Spleen (tissue), 11 donors: ENCODE measurements at regions not wholly inside any gene's neighbourhood (a gene's known extent, or its start where the extent isn't known, plus 50 kb on each side); places are given as distances from the start of the nearest gene placed in this dataset.
"Not testable (repeated sequence)": the region's sequence is repeated elsewhere in the genome, so short reads cannot be mapped to it uniquely, and the experiment has no call there.

ENCODE experiments used
- DNase-seq: peaks from one replicate; pipeline ENCODE4 v3.0.0-alpha.2; 2020
- H3K27ac ChIP-seq, 8 donors: fragments of 200-600 bp; sonication (generic) in 7 of 8; 1 replicate in 4 of 8; 2 replicates in 4 of 8; pipeline versions ENCODE4 v1.5.0 to v1.8.0; 2016 to 2021; ENCODE audit warnings: inconsistent platforms in 4 of 8, mild to moderate bottlenecking in 4 of 8, moderate library complexity in 1 of 8
- H3K27me3 ChIP-seq, 7 donors: fragments of 200-600 bp; sonication (generic) in 6 of 7; replicated peaks in 1 of 7; 1 replicate in 4 of 7; 2 replicates in 3 of 7; pipeline versions ENCODE4 v1.5.0 to v1.8.0; 2016 to 2021; ENCODE audit warnings: inconsistent platforms in 3 of 7, mild to moderate bottlenecking in 1 of 7
- H3K36me3 ChIP-seq, 6 donors: fragments of 200-600 bp; sonication (generic) in 5 of 6; 1 replicate in 4 of 6; 2 replicates in 2 of 6; pipeline versions ENCODE4 v1.5.0 to v1.8.0; 2016 to 2021; ENCODE audit warnings: inconsistent platforms in 2 of 6
- H3K4me1 ChIP-seq, 6 donors: fragments of 200-600 bp; sonication (generic) in 5 of 6; 1 replicate in 3 of 6; 2 replicates in 3 of 6; pipeline versions ENCODE4 v1.5.0 to v1.8.0; 2016 to 2021; ENCODE audit warnings: inconsistent platforms in 3 of 6
- H3K4me3 ChIP-seq, 8 donors: fragments of 200-600 bp; sonication (generic) in 7 of 8; 1 replicate in 4 of 8; 2 replicates in 4 of 8; pipeline versions ENCODE4 v1.5.0 to v1.8.0; 2016 to 2021; ENCODE audit warnings: inconsistent platforms in 4 of 8, mild to moderate bottlenecking in 4 of 8, moderate library complexity in 2 of 8
- H3K9me3 ChIP-seq, 8 donors: fragments of 200-600 bp; sonication (generic) in 7 of 8; 1 replicate in 4 of 8; 2 replicates in 4 of 8; pipeline versions ENCODE4 v1.5.0 to v1.8.0; 2016 to 2021; ENCODE audit warnings: inconsistent platforms in 4 of 8
- CTCF ChIP-seq, 11 experiments: fragments of 200-600 bp in 7 of 11; fragments of 450-650 bp in 4 of 11; sonication (generic) in 4 of 11; IDR thresholded peaks in 8 of 11; conservative IDR thresholded peaks in 3 of 11; 1 replicate in 7 of 11; 2 replicates in 4 of 11; pipeline versions ENCODE4 v1.4.0 to v1.8.0; 2016 to 2021; ENCODE audit warnings: antibody characterized with exemption in 11 of 11, inconsistent platforms in 4 of 11, mild to moderate bottlenecking in 1 of 11
- POLR2A ChIP-seq, 3 donors: fragments of 450-650 bp; IDR thresholded peaks; one replicate each; pipeline ENCODE4 v1.5.1; 2017; ENCODE audit warnings: antibody characterized with exemption in 3 of 3, mild to moderate bottlenecking in 1 of 3
- POLR2AphosphoS5 ChIP-seq, 3 donors: sonication (generic); formaldehyde crosslinking; IDR thresholded peaks; one replicate each; pipeline ENCODE4 v1.5.1; 2017; ENCODE audit warnings: antibody characterized with exemption in 3 of 3
- WGBS, 5 donors: extraction: QIAGEN DNeasy Blood & Tissue Kit in 3 of 5; methylation state at CpG; one replicate each; pipeline versions ENCODE4 v1.1.5 to v1.1.7; 2013 to 2018; 5-methylcytosine and 5-hydroxymethylcytosine counted together
- intact Hi-C: fragments of 100-400 bp; cut with DNase I; formaldehyde crosslinking; loops from one replicate; pipeline ENCODE4 v1.15.0; 2023; ENCODE audit warnings: low total_unique reads
- donor health status: healthy with polysubstance abuse.
- donor health status: DM: no; HTN: no; CAD: no; lungs with moderate emphysema.
- donor health status: DM: no; HTN: no; CAD: no.
- donor health status: Bipolar disorder and iron deficiency.
- donor health status: healthy.
- donor health status: DM: no; HTN: no; CAD: no.
- donor health status: DM: yes; HTN: yes; CAD: no.

GRCh38 chr6:144690666-144691065 lies 405.5 kb downstream of the UTRN start:
- Histone ChIP-seq H3K36me3 (peaks cover 0 to 62% (median 9%) of the 10 kb centered on the region in 6 donors), H3K9me3 (peaks cover 5 to 50% (median 42%) of the 10 kb centered on the region in 8 donors), H3K4me3 (no peak overlapping the region), H3K4me1 (peaks cover 0 to 4% (median 0%) of the 10 kb centered on the region in 6 donors), H3K27me3 (no peaks in the 10 kb centered on the region), H3K27ac (no peak overlapping the region)
- intact Hi-C loops = no loop called here
- no peak for DNase-seq
- TF ChIP-seq POLR2A (IDR thresholded peaks at IDR 0.05) = no peak
- TF ChIP-seq POLR2AphosphoS5 (IDR thresholded peaks at IDR 0.05) = peak in 1 of 3 donors; percentile 7
- 76 to 96% (median 81%) methylated on average over 4 of the region's 4 CpGs for WGBS, 5 donors

DNA sequence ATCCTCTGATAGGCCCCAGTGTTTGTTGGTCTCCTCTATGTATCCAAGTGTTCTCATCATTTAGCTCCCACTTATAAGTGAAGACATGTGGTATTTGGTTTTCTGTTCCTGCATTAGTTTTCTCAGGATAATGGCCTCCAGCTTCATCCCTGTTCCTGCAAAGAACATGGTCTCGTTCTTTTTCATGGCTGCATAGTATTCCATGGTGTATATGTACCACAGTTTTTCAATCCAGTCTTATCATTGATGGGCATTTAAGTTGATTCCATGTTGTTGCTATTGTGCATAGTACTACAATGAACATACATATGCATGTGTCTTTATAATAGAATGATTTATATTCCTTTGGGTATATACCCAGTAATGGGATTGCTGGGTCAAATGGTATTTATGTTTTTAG lies 406.9 kb downstream of the UTRN start:
- H3K4me3 ChIP-seq, H3K27me3 ChIP-seq, intact Hi-C loops, H3K27ac ChIP-seq, DNase-seq: not testable (repeated sequence)
- 94 to 100% (median 97%) methylated on average over 1 of the region's 1 CpG for WGBS, 5 donors
- Histone ChIP-seq H3K36me3 (peaks cover 0 to 49% (median 9%) of the 10 kb centered on the region in 6 donors), H3K4me1 (peaks cover 0 to 12% (median 0%) of the 10 kb centered on the region in 6 donors), H3K9me3 (peaks cover 5 to 37% (median 28%) of the 10 kb centered on the region in 8 donors)

GRCh38 chr6:144695858-144696533 lies 410.9 kb downstream of the UTRN start:
- no peak overlapping the region for H3K4me3 ChIP-seq
- H3K27ac ChIP-seq = no peak overlapping the region
- DNase-seq = no peak
- intact Hi-C loops = no loop called here
- H3K36me3 ChIP-seq = peaks cover 0 to 33% (median 12%) of the 10 kb centered on the region in 6 donors
- no peaks in the 10 kb centered on the region for H3K27me3 ChIP-seq
- H3K4me1 ChIP-seq = peaks cover 0 to 8% (median 0%) of the 10 kb centered on the region in 6 donors
- WGBS, 5 donors = 78 to 94% (median 86%) methylated on average over 3 of the region's 3 CpGs
- H3K9me3 ChIP-seq = peaks cover 5 to 23% (median 16%) of the 10 kb centered on the region in 8 donors
- TF ChIP-seq CTCF (IDR thresholded peaks at IDR 0.05 in 8 of 11, conservative IDR thresholded peaks at IDR 0.05 in 3 of 11) (no peak), POLR2A (IDR thresholded peaks at IDR 0.05) (no peak), POLR2AphosphoS5 (IDR thresholded peaks at IDR 0.05) (no peak)

GRCh38 chr6:144696610-144697368 lies 411.7 kb downstream of the UTRN start:
- Histone ChIP-seq H3K4me3 (no peak overlapping the region), H3K9me3 (peaks cover 5 to 16% (median 10%) of the 10 kb centered on the region in 8 donors), H3K4me1 (peaks cover 0 to 8% (median 0%) of the 10 kb centered on the region in 6 donors), H3K36me3 (peaks cover 0 to 33% (median 17%) of the 10 kb centered on the region in 6 donors), H3K27me3 (no peaks in the 10 kb centered on the region), H3K27ac (no peak overlapping the region)
- 80 to 97% (median 88%) methylated on average over 2 of the region's 2 CpGs for WGBS, 5 donors
- intact Hi-C loops = no loop called here
- TF ChIP-seq POLR2A (IDR thresholded peaks at IDR 0.05) = no peak
- no peak for TF ChIP-seq POLR2AphosphoS5 (IDR thresholded peaks at IDR 0.05)
- DNase-seq = no peak

GRCh38 chr6:144697369-144697760 lies 412.2 kb downstream of the UTRN start:
- Histone ChIP-seq H3K27ac (no peak overlapping the region), H3K36me3 (peaks cover 0 to 33% (median 19%) of the 10 kb centered on the region in 6 donors), H3K4me3 (no peak overlapping the region), H3K4me1 (peaks cover 0 to 8% (median 0%) of the 10 kb centered on the region in 6 donors), H3K27me3 (no peaks in the 10 kb centered on the region), H3K9me3 (peaks cover 0 to 11% (median 5%) of the 10 kb centered on the region in 8 donors)
- TF ChIP-seq POLR2A (IDR thresholded peaks at IDR 0.05) (no peak), CTCF (IDR thresholded peaks at IDR 0.05 in 8 of 11, conservative IDR thresholded peaks at IDR 0.05 in 3 of 11) (no peak), POLR2AphosphoS5 (IDR thresholded peaks at IDR 0.05) (no peak)
- no peak for DNase-seq
- intact Hi-C loops = no loop called here
- 68 to 85% (median 76%) methylated on average over 2 of the region's 2 CpGs for WGBS, 5 donors
